ENCODE measurements at regions not wholly inside any gene's neighbourhood (a gene's known extent, or its start where the extent isn't known, plus 50 kb on each side); places are given as distances from the start of the nearest gene placed in this dataset.

- DNase-seq, result no peak
Observed at GRCh38 chr6:91683240-91683639, 1096.4 kb upstream of the MAP3K7 start.

GRCh38 chr6:91681296-91681695 is 1094.4 kb upstream of the MAP3K7 start:
- DNase-seq, result no peak

GRCh38 chr6:91678679-91679446 is 1092.0 kb upstream of the MAP3K7 start:
- no peak for DNase-seq

GRCh38 chr6:91672201-91672600 is 1085.3 kb upstream of the MAP3K7 start:
- DNase-seq, result no peak

- no peak for DNase-seq
Observed at GRCh38 chr6:91669871-91670268, 1083.0 kb upstream of the MAP3K7 start.

GRCh38 chr6:91669154-91669870 is 1082.4 kb upstream of the MAP3K7 start:
- DNase-seq, result no peak

- DNase-seq, result no peak
Observed at GRCh38 chr6:91667596-91667995, 1080.7 kb upstream of the MAP3K7 start.

GRCh38 chr6:91664327-91664959 is 1077.6 kb upstream of the MAP3K7 start:
- DNase-seq, result no peak

GRCh38 chr6:91660893-91661292 is 1074.0 kb upstream of the MAP3K7 start:
- no peak for DNase-seq

- no peak for DNase-seq
Observed at GRCh38 chr6:91659891-91660290, 1073.0 kb upstream of the MAP3K7 start.

- DNase-seq, result no peak
Observed at GRCh38 chr6:91654793-91655192, 1067.9 kb upstream of the MAP3K7 start.

GRCh38 chr6:91654357-91654756 is 1067.5 kb upstream of the MAP3K7 start:
- DNase-seq, result no peak

GRCh38 chr6:91653895-91654294 is 1067.0 kb upstream of the MAP3K7 start:
- no peak for DNase-seq

- no peak for DNase-seq
Observed at GRCh38 chr6:91653076-91653723, 1066.3 kb upstream of the MAP3K7 start.

GRCh38 chr6:91646649-91647048 is 1059.8 kb upstream of the MAP3K7 start:
- DNase-seq, result no peak

GRCh38 chr6:91645811-91646210 is 1058.9 kb upstream of the MAP3K7 start:
- no peak for DNase-seq

- DNase-seq, result no peak
Observed at GRCh38 chr6:91637217-91637616, 1050.3 kb upstream of the MAP3K7 start.

- no peak for DNase-seq
Observed at GRCh38 chr6:91634791-91635190, 1047.9 kb upstream of the MAP3K7 start.

GRCh38 chr6:91633374-91634111 is 1046.7 kb upstream of the MAP3K7 start:
- DNase-seq, result no peak

GRCh38 chr6:91632308-91632707 is 1045.4 kb upstream of the MAP3K7 start:
- DNase-seq, result no peak

GRCh38 chr6:91631227-91631626 is 1044.4 kb upstream of the MAP3K7 start:
- no peak for DNase-seq

GRCh38 chr6:91626911-91627310 is 1040.0 kb upstream of the MAP3K7 start:
- DNase-seq, result no peak

All from fibroblast of skin of back (primary cell).